HepG2 (cell line): ENCODE measurements at regions not wholly inside any gene's neighbourhood (a gene's known extent, or its start where the extent isn't known, plus 50 kb on each side); places are given as distances from the start of the nearest gene placed in this dataset.

ENCODE experiments used
- AKAP8 ChIP-seq: sonication (generic); formaldehyde crosslinking; IDR thresholded peaks from 2 replicates; pipeline ENCODE4 v1.5.1; 2020; ENCODE audit warnings: mild to moderate bottlenecking, missing genetic modification reagents
- ATF7 ChIP-seq, 2 experiments: fragments of 450-650 bp in 1 of 2; sonication (generic) in 1 of 2; formaldehyde crosslinking in 1 of 2; IDR thresholded peaks; 2 replicates each; pipeline versions ENCODE4 v1.4.0 to v1.6.1; 2016 to 2020; ENCODE audit warnings: antibody characterized with exemption in 1 of 2, mild to moderate bottlenecking in 1 of 2, missing genetic modification reagents in 1 of 2
- FOXK2 ChIP-seq: fragments of 450-650 bp; IDR thresholded peaks from 2 replicates; pipeline ENCODE4 v1.6.1; 2016
- NR2F6 ChIP-seq, 2 experiments: IDR thresholded peaks; 2 replicates each; pipeline ENCODE4 v1.6.1; 2016; ENCODE audit warnings: antibody characterized with exemption in 1 of 2, mild to moderate bottlenecking in 1 of 2
- PATZ1 ChIP-seq: sonication (generic); formaldehyde crosslinking; IDR thresholded peaks from 2 replicates; pipeline ENCODE4 v1.4.0; 2020; ENCODE audit warnings: missing genetic modification reagents
- POLR2G ChIP-seq: fragments of 200-400 bp; formaldehyde crosslinking; IDR thresholded peaks from 2 replicates; pipeline ENCODE4 v1.6.1; 2018; ENCODE audit warnings: mild to moderate bottlenecking, low read depth, low read length, moderate library complexity
- TARDBP ChIP-seq: sonication (generic); formaldehyde crosslinking; IDR thresholded peaks from 2 replicates; pipeline ENCODE4 v1.8.0; 2022; ENCODE audit warnings: mild to moderate bottlenecking, missing genetic modification reagents
- ZNF121 ChIP-seq: sonication (generic); formaldehyde crosslinking; IDR thresholded peaks from 2 replicates; pipeline ENCODE4 v1.5.0; 2020; ENCODE audit warnings: mild to moderate bottlenecking, missing genetic modification reagents
- ZNF512B ChIP-seq: sonication (generic); formaldehyde crosslinking; IDR thresholded peaks from 2 replicates; pipeline ENCODE4 v1.5.1; 2020; ENCODE audit warnings: missing genetic modification reagents, mild to moderate bottlenecking, borderline replicate concordance
- ZNF576 ChIP-seq: sonication (generic); formaldehyde crosslinking; IDR thresholded peaks from 2 replicates; pipeline ENCODE4 v1.4.0; 2020; ENCODE audit warnings: mild to moderate bottlenecking, missing genetic modification reagents

- TF ChIP-seq AKAP8 (CRISPR knock-in tag): peak; percentile 66
- 0 out of 2 replicates have a peak, but pooled peaks have one; percentile 9 for TF ChIP-seq ZNF121 (CRISPR knock-in tag)
- no peak for TF ChIP-seq ATF7 (IDR thresholded peaks at IDR 0.05)
- 0 out of 2 replicates have a peak, but pooled peaks have one; percentile 27 for TF ChIP-seq ATF7 (CRISPR knock-in tag; IDR thresholded peaks at IDR 0.05)
- no peak for TF ChIP-seq TARDBP (CRISPR knock-in tag)
- no peak for TF ChIP-seq ZNF512B (CRISPR knock-in tag)
- TF ChIP-seq NR2F6 (IDR thresholded peaks at IDR 0.05): no peak
- TF ChIP-seq NR2F6 (CRISPR knock-in tag; IDR thresholded peaks at IDR 0.05): no peak
- TF ChIP-seq PATZ1 (CRISPR knock-in tag): no peak
- TF ChIP-seq FOXK2: no peak
- TF ChIP-seq ZNF576 (CRISPR knock-in tag): 0 out of 2 replicates have a peak, but pooled peaks have one; percentile 40
- peak; percentile 43; the same call in 1 of the 2 replicates for TF ChIP-seq POLR2G
These were observed 79.3 kb upstream of the ARL4D start (continued) for GRCh38 chr17:43319293-43320124.
